SH-SY5Y (cell line): ENCODE measurements at regions not wholly inside any gene's neighbourhood (a gene's known extent, or its start where the extent isn't known, plus 50 kb on each side); places are given as distances from the start of the nearest gene placed in this dataset.

Experiments used
- GATA2 ChIP-seq: IDR thresholded peaks from 2 replicates; pipeline ENCODE4 v1.6.1; 2011; ENCODE audit warnings: mild to moderate bottlenecking, low read depth, low read length
- GATA3 ChIP-seq: IDR thresholded peaks from 2 replicates; pipeline ENCODE4 v1.6.1; 2011; ENCODE audit warnings: low read depth, mild to moderate bottlenecking, low read length, moderate library complexity

GRCh38 chr14:97367278-97367677, 570.1 kb downstream of the VRK1 start:
- TF ChIP-seq GATA2 (no peak), GATA3 (no peak)
